ENCODE measurements at regions not wholly inside any gene's neighbourhood (a gene's known extent, or its start where the extent isn't known, plus 50 kb on each side); places are given as distances from the start of the nearest gene placed in this dataset.
A peak's percentile ranks its signal among the peaks of the same experiment; 100 is the strongest.
"Not testable (repeated sequence)": the region's sequence is repeated elsewhere in the genome, so short reads cannot be mapped to it uniquely, and the experiment has no call there.

- no peak for TF ChIP-seq CTCF (IDR thresholded peaks at IDR 0.05; ENCODE audit: low read depth, low read length, missing control alignments)
- no peak overlapping the region for H3K4me3 ChIP-seq (ENCODE audit: low read depth, low read length)
- no peak for DNase-seq (ENCODE audit: low read depth)
- in situ Hi-C loops (cut with HindIII; ENCODE audit: low sequenced_read_pairs) = no loop called here
Measured at GRCh38 chr5:91449083-91449482, 66.0 kb upstream of the ARRDC3 start.

GRCh38 chr5:91448079-91448478 lies 65.0 kb upstream of the ARRDC3 start:
- in situ Hi-C loops (cut with HindIII; ENCODE audit: low sequenced_read_pairs); H3K4me3 ChIP-seq (ENCODE audit: low read depth, low read length); DNase-seq (ENCODE audit: low read depth): not testable (repeated sequence)

- H3K4me3 ChIP-seq (ENCODE audit: low read depth, low read length); in situ Hi-C loops (cut with HindIII; ENCODE audit: low sequenced_read_pairs); DNase-seq (ENCODE audit: low read depth): not testable (repeated sequence)
Measured at GRCh38 chr5:91446880-91447279, 63.8 kb upstream of the ARRDC3 start.

- in situ Hi-C loops (cut with HindIII; ENCODE audit: low sequenced_read_pairs) = no loop called here
- no peak for DNase-seq (ENCODE audit: low read depth)
- no peak overlapping the region for H3K4me3 ChIP-seq (ENCODE audit: low read depth, low read length)
- TF ChIP-seq CTCF (IDR thresholded peaks at IDR 0.05; ENCODE audit: low read depth, low read length, missing control alignments) = no peak
Measured at GRCh38 chr5:91443761-91444467, 60.8 kb upstream of the ARRDC3 start.

GRCh38 chr5:91443023-91443422 lies 59.9 kb upstream of the ARRDC3 start:
- H3K4me3 ChIP-seq (ENCODE audit: low read depth, low read length) = no peak overlapping the region
- peak; percentile 60 for DNase-seq (ENCODE audit: low read depth)
- TF ChIP-seq CTCF (IDR thresholded peaks at IDR 0.05; ENCODE audit: low read depth, low read length, missing control alignments) = no peak
- in situ Hi-C loops (cut with HindIII; ENCODE audit: low sequenced_read_pairs) = no loop called here

- in situ Hi-C loops (cut with HindIII; ENCODE audit: low sequenced_read_pairs) = no loop called here
- no peak for DNase-seq (ENCODE audit: low read depth)
- H3K4me3 ChIP-seq (ENCODE audit: low read depth, low read length) = no peak overlapping the region
- no peak for TF ChIP-seq CTCF (IDR thresholded peaks at IDR 0.05; ENCODE audit: low read depth, low read length, missing control alignments)
Measured at GRCh38 chr5:91441082-91441481, 58.0 kb upstream of the ARRDC3 start.

GRCh38 chr5:91438871-91439270 lies 55.8 kb upstream of the ARRDC3 start:
- in situ Hi-C loops (cut with HindIII; ENCODE audit: low sequenced_read_pairs) = no loop called here
- no peak overlapping the region for H3K4me3 ChIP-seq (ENCODE audit: low read depth, low read length)
- TF ChIP-seq CTCF (IDR thresholded peaks at IDR 0.05; ENCODE audit: low read depth, low read length, missing control alignments) = no peak
- DNase-seq (ENCODE audit: low read depth) = no peak

GRCh38 chr5:91436241-91436640 lies 53.1 kb upstream of the ARRDC3 start:
- no peak overlapping the region for H3K4me3 ChIP-seq (ENCODE audit: low read depth, low read length)
- in situ Hi-C loops (cut with HindIII; ENCODE audit: low sequenced_read_pairs) = no loop called here
- DNase-seq (ENCODE audit: low read depth) = no peak
- no peak for TF ChIP-seq CTCF (IDR thresholded peaks at IDR 0.05; ENCODE audit: low read depth, low read length, missing control alignments)

Data from astrocyte of the cerebellum (primary cell).